ENCODE measurements at regions not wholly inside any gene's neighbourhood (a gene's known extent, or its start where the extent isn't known, plus 50 kb on each side); places are given as distances from the start of the nearest gene placed in this dataset.

DNA sequence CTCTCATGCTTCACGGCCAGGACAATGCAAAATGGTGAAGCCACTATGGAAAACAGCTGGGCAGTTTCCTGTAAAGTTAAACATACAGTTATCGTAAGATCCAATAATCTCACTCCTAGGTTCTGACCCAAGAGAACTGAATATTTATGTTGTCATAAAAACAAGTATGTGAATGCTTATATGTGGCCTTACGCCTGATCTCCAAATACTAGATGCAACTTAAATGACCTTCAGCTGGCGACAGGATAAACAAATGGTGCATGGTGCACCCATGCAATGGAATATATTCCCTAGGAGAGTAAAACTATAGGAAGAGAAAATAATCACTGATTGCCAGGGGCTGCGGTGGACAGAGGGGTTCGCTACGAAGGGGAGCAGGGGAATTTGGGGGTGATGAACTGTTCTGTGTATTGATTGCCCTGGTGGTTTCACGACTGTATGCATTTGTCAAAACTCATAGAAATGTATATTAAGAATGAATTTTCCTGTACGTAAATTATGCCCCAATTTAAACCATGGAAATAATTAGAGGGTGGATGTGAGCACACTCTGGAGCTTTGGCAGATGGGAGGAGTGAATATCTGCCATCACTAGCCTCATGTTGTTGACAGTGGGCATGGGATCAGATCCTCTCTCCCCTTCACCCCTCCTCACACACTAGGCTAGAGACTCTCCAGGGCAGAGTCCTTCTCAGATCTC, 100.8 kb upstream of the MYCN start:
- H3K4me3 ChIP-seq (ENCODE audit: low read depth, low read length) = no peak overlapping the region
- TF ChIP-seq, protein P1, sequence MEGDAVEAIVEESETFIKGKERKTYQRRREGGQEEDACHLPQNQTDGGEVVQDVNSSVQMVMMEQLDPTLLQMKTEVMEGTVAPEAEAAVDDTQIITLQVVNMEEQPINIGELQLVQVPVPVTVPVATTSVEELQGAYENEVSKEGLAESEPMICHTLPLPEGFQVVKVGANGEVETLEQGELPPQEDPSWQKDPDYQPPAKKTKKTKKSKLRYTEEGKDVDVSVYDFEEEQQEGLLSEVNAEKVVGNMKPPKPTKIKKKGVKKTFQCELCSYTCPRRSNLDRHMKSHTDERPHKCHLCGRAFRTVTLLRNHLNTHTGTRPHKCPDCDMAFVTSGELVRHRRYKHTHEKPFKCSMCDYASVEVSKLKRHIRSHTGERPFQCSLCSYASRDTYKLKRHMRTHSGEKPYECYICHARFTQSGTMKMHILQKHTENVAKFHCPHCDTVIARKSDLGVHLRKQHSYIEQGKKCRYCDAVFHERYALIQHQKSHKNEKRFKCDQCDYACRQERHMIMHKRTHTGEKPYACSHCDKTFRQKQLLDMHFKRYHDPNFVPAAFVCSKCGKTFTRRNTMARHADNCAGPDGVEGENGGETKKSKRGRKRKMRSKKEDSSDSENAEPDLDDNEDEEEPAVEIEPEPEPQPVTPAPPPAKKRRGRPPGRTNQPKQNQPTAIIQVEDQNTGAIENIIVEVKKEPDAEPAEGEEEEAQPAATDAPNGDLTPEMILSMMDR (IDR thresholded peaks at IDR 0.05; ENCODE audit: low read depth, low read length) = no peak
- no peaks in the 10 kb centered on the region for H3K27me3 ChIP-seq (ENCODE audit: control insufficient read depth, insufficient read depth, low read length)
- no peak for DNase-seq (ENCODE audit: low read depth, low spot score)
- peaks cover 80% of the 10 kb centered on the region for H3K9me3 ChIP-seq (ENCODE audit: control insufficient read depth, insufficient read depth, low read length)
- CTCF ChIA-PET = no interaction called here
- H3K27ac ChIP-seq (ENCODE audit: low read depth, low read length) = no peak overlapping the region
- POLR2A ChIA-PET = no interaction called here

DNA sequence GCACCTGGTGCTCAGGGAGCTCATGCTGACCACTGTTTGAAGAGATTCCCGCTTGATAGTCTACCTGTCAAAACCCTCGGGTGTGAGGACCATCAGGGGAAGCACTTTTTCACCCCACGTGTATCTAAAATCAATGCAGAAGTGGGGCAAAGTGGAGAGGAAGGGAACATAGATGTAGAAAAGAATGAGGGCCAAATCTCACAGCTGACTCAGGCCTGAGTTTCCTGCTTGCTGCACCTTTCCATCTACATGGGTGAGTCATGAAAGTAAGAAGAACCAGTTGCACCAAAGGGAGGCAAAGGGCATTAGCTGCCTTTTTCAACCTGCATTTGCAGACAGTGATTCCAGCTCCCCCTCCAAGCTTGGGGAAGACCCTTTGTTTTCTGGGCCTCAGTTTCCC, 100.2 kb upstream of the MYCN start:
- H3K27me3 ChIP-seq (ENCODE audit: control insufficient read depth, insufficient read depth, low read length) = no peaks in the 10 kb centered on the region
- ChIA-PET CTCF (no interaction called here), POLR2A (no interaction called here)
- no peak overlapping the region for H3K4me3 ChIP-seq (ENCODE audit: low read depth, low read length)
- TF ChIP-seq, protein P1 (IDR thresholded peaks at IDR 0.05; ENCODE audit: low read depth, low read length) = no peak
- H3K27ac ChIP-seq (ENCODE audit: low read depth, low read length) = no peak overlapping the region
- no peak for DNase-seq (ENCODE audit: low read depth, low spot score)
- H3K9me3 ChIP-seq (ENCODE audit: control insufficient read depth, insufficient read depth, low read length) = peaks cover 79% of the 10 kb centered on the region

DNA sequence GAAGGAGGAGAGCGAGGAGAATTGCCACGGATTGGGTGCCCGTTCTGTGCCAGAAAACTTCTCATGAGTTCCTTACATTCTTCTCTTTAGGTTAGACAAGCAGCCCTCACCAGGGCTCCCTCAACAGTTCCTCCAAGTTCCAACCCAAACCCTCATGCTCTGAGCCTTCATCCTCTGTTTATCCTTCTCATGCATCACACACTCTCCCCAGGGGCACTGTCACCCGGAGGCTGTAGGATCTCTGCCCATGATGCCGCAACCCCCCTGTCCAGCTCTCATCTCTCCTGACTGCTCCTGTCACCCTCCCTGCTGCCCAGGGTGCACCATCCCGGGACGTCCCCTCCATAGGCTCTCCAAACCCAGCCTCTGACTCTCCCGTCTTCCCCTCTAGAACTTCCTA, 99.4 kb upstream of the MYCN start:
- Histone ChIP-seq H3K4me3 (ENCODE audit: low read depth, low read length) (no peak overlapping the region), H3K27me3 (ENCODE audit: control insufficient read depth, insufficient read depth, low read length) (no peaks in the 10 kb centered on the region), H3K27ac (ENCODE audit: low read depth, low read length) (no peak overlapping the region), H3K9me3 (ENCODE audit: control insufficient read depth, insufficient read depth, low read length) (peaks cover 79% of the 10 kb centered on the region)
- CTCF ChIA-PET = no interaction called here
- DNase-seq (ENCODE audit: low read depth, low spot score) = no peak
- POLR2A ChIA-PET = no interaction called here
- TF ChIP-seq, protein P1 (IDR thresholded peaks at IDR 0.05; ENCODE audit: low read depth, low read length) = no peak

DNA sequence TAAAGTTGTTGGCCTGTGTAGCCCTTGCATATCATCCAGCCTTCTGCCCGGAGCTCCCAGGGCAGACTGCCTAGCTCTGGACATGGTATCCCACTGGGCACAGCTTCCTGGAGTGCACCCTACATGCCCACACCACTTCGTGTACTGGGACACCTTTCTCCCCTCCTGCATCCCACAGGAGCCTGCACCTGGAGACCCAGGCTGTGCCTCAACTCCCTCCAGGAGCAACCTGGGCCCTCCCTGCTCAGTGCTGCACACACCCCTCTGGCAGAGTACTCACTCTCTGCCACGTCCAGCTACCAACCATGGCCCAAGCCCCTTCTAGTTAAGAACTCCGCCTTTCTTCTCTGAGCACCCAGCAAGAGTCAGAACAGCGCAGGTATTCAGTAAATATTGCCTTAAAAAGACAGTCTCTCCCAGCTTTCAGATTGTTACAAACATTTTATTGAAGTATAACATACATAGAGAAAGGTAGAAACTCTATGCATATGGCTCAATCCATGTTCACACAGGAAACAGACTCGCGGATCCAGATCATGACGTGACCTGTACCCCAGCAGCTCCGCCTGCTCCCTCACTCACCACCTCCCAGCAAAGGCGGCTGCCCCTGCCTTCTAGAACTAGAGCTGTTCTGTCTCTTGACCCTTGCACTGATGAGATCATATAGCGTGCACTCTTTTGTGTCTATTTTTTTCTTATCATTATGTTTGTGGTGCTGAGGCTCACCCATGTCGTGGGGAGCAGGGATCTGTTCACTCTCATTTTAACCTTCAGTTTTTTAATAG, 98.4 kb upstream of the MYCN start:
- Histone ChIP-seq H3K4me3 (ENCODE audit: low read depth, low read length) (no peak overlapping the region), H3K9me3 (ENCODE audit: control insufficient read depth, insufficient read depth, low read length) (peaks cover 84% of the 10 kb centered on the region), H3K27ac (ENCODE audit: low read depth, low read length) (no peak overlapping the region), H3K27me3 (ENCODE audit: control insufficient read depth, insufficient read depth, low read length) (no peaks in the 10 kb centered on the region)
- ChIA-PET CTCF (no interaction called here), POLR2A (no interaction called here)
- no peak for DNase-seq (ENCODE audit: low read depth, low spot score)
- TF ChIP-seq, protein P1 (IDR thresholded peaks at IDR 0.05; ENCODE audit: low read depth, low read length) = no peak

All from AG04450 (cell line).